ENCODE measurements at regions not wholly inside any gene's neighbourhood (a gene's known extent, or its start where the extent isn't known, plus 50 kb on each side); places are given as distances from the start of the nearest gene placed in this dataset.

- DNase-seq (ENCODE audit: low read depth in 2 of 3, low spot score in 2 of 3), result no peak
Measured at GRCh38 chr4:19915276-19915675, 336.4 kb upstream of the SLIT2 start.

- DNase-seq (ENCODE audit: low read depth in 2 of 3, low spot score in 2 of 3), result no peak
Measured at GRCh38 chr4:19913650-19914049, 338.1 kb upstream of the SLIT2 start.

- no peak for DNase-seq (ENCODE audit: low read depth in 2 of 3, low spot score in 2 of 3)
Measured at GRCh38 chr4:19910861-19911525, 340.7 kb upstream of the SLIT2 start.

GRCh38 chr4:19905024-19905423, 346.7 kb upstream of the SLIT2 start:
- DNase-seq (ENCODE audit: low read depth in 2 of 3, low spot score in 2 of 3), result no peak

- no peak for DNase-seq (ENCODE audit: low read depth in 2 of 3, low spot score in 2 of 3)
Measured at GRCh38 chr4:19888587-19888986, 363.1 kb upstream of the SLIT2 start.

- no peak for DNase-seq (ENCODE audit: low read depth in 2 of 3, low spot score in 2 of 3)
Measured at GRCh38 chr4:19883841-19884240, 367.9 kb upstream of the SLIT2 start.

GRCh38 chr4:19880206-19880605, 371.5 kb upstream of the SLIT2 start:
- no peak for DNase-seq (ENCODE audit: low read depth in 2 of 3, low spot score in 2 of 3)

- DNase-seq (ENCODE audit: low read depth in 2 of 3, low spot score in 2 of 3), result no peak
Measured at GRCh38 chr4:19879330-19879729, 372.4 kb upstream of the SLIT2 start.

- no peak for DNase-seq (ENCODE audit: low read depth in 2 of 3, low spot score in 2 of 3)
Measured at GRCh38 chr4:19857991-19858390, 393.7 kb upstream of the SLIT2 start.

GRCh38 chr4:19857380-19857779, 394.3 kb upstream of the SLIT2 start:
- DNase-seq (ENCODE audit: low read depth in 2 of 3, low spot score in 2 of 3), result no peak

GRCh38 chr4:19850909-19851308, 400.8 kb upstream of the SLIT2 start:
- no peak for DNase-seq (ENCODE audit: low read depth in 2 of 3, low spot score in 2 of 3)

GRCh38 chr4:19844446-19844845, 407.3 kb upstream of the SLIT2 start:
- no peak for DNase-seq (ENCODE audit: low read depth in 2 of 3, low spot score in 2 of 3)

- DNase-seq (ENCODE audit: low read depth in 2 of 3, low spot score in 2 of 3), result no peak
Measured at GRCh38 chr4:19842471-19842870, 409.2 kb upstream of the SLIT2 start.

- no peak for DNase-seq (ENCODE audit: low read depth in 2 of 3, low spot score in 2 of 3)
Measured at GRCh38 chr4:19838858-19839257, 412.8 kb upstream of the SLIT2 start.

- DNase-seq (ENCODE audit: low read depth in 2 of 3, low spot score in 2 of 3), result no peak
Measured at GRCh38 chr4:19835429-19835828, 416.3 kb upstream of the SLIT2 start.

- DNase-seq (ENCODE audit: low read depth in 2 of 3, low spot score in 2 of 3), result no peak
Measured at GRCh38 chr4:19832411-19832810, 419.3 kb upstream of the SLIT2 start.

- no peak for DNase-seq (ENCODE audit: low read depth in 2 of 3, low spot score in 2 of 3)
Measured at GRCh38 chr4:19831644-19832285, 419.9 kb upstream of the SLIT2 start.

- DNase-seq (ENCODE audit: low read depth in 2 of 3, low spot score in 2 of 3), result no peak
Measured at GRCh38 chr4:19829101-19829500, 422.6 kb upstream of the SLIT2 start.

- no peak for DNase-seq (ENCODE audit: low read depth in 2 of 3, low spot score in 2 of 3)
Measured at GRCh38 chr4:19823781-19824180, 427.9 kb upstream of the SLIT2 start.

GRCh38 chr4:19819737-19820136, 432.0 kb upstream of the SLIT2 start:
- no peak for DNase-seq (ENCODE audit: low read depth in 2 of 3, low spot score in 2 of 3)

GRCh38 chr4:19809989-19810388, 441.7 kb upstream of the SLIT2 start:
- no peak for DNase-seq (ENCODE audit: low read depth in 2 of 3, low spot score in 2 of 3)

GRCh38 chr4:19807505-19807904, 444.2 kb upstream of the SLIT2 start:
- DNase-seq (ENCODE audit: low read depth in 2 of 3, low spot score in 2 of 3), result no peak

- DNase-seq (ENCODE audit: low read depth in 2 of 3, low spot score in 2 of 3), result no peak
Measured at GRCh38 chr4:19806865-19807264, 444.8 kb upstream of the SLIT2 start.
